Mesothelial cell of epicardium (in vitro differentiated cells): ENCODE measurements at regions not wholly inside any gene's neighbourhood (a gene's known extent, or its start where the extent isn't known, plus 50 kb on each side); places are given as distances from the start of the nearest gene placed in this dataset.
A peak's percentile ranks its signal among the peaks of the same experiment; 100 is the strongest.

Experiments
- DNase-seq, 2 experiments: peaks; one replicate each; pipeline ENCODE4 v3.0.0; 2021; ENCODE audit warnings: low spot score in 2 of 2; ENCODE audit not compliant: unreplicated experiment in 2 of 2
- H3K27ac Mint-ChIP-seq: 2 replicates; pipeline ENCODE4 v1.8.0; 2021; ENCODE audit warnings: mixed read lengths
- H3K27me3 Mint-ChIP-seq: 2 replicates; pipeline ENCODE4 v1.8.0; 2021; ENCODE audit warnings: low read depth, mixed read lengths
- H3K36me3 Mint-ChIP-seq: 2 replicates; pipeline ENCODE4 v1.8.0; 2021; ENCODE audit warnings: mixed read lengths
- H3K4me1 Mint-ChIP-seq: 2 replicates; pipeline ENCODE4 v1.8.0; 2021; ENCODE audit warnings: mixed read lengths
- H3K4me3 Mint-ChIP-seq: 2 replicates; pipeline ENCODE4 v1.8.0; 2021; ENCODE audit warnings: mild to moderate bottlenecking, moderate library complexity, mixed read lengths
- H3K9me3 Mint-ChIP-seq: 2 replicates; pipeline ENCODE4 v1.8.0; 2021; ENCODE audit warnings: mixed read lengths
- CTCF ChIP-seq: fragments of 200-600 bp; sonication (generic); IDR thresholded peaks from one replicate; pipeline ENCODE4 v1.5.0; 2021; ENCODE audit warnings: antibody characterized with exemption; ENCODE audit not compliant: unreplicated experiment

- Mint-ChIP-seq H3K9me3 (no peaks in the 10 kb centered on the region), H3K36me3 (no peaks in the 10 kb centered on the region), H3K4me1 (peaks cover 23% of the 10 kb centered on the region), H3K27ac (peak overlapping the region; percentile 7), H3K27me3 (no peaks in the 10 kb centered on the region), H3K4me3 (no peak overlapping the region)
- no peak for DNase-seq
- no peak for TF ChIP-seq CTCF
These were observed 147.4 kb downstream of the ESM1 start for GRCh38 chr5:54837981-54838380.

GRCh38 chr5:54837093-54837492 is 148.3 kb downstream of the ESM1 start:
- no peaks in the 10 kb centered on the region for H3K36me3 Mint-ChIP-seq
- no peak for TF ChIP-seq CTCF
- no peak overlapping the region for H3K27ac Mint-ChIP-seq
- H3K27me3 Mint-ChIP-seq: no peaks in the 10 kb centered on the region
- no peak for DNase-seq
- H3K4me1 Mint-ChIP-seq: peaks cover 18% of the 10 kb centered on the region
- H3K9me3 Mint-ChIP-seq: no peaks in the 10 kb centered on the region
- H3K4me3 Mint-ChIP-seq: no peak overlapping the region

- no peaks in the 10 kb centered on the region for H3K27me3 Mint-ChIP-seq
- no peaks in the 10 kb centered on the region for H3K9me3 Mint-ChIP-seq
- DNase-seq: no peak
These were observed 149.7 kb downstream of the ESM1 start for GRCh38 chr5:54835647-54836046.

GRCh38 chr5:54834121-54834842 is 151.1 kb downstream of the ESM1 start:
- no peaks in the 10 kb centered on the region for H3K9me3 Mint-ChIP-seq

More at GRCh38 chr5:54835647-54836046, 149.7 kb downstream of the ESM1 start:
- H3K4me1 Mint-ChIP-seq: peaks cover 16% of the 10 kb centered on the region
- no peak overlapping the region for H3K4me3 Mint-ChIP-seq
- no peaks in the 10 kb centered on the region for H3K36me3 Mint-ChIP-seq
- no peak overlapping the region for H3K27ac Mint-ChIP-seq
- TF ChIP-seq CTCF: no peak

GRCh38 chr5:54833590-54833989 is 151.8 kb downstream of the ESM1 start:
- H3K36me3 Mint-ChIP-seq: no peaks in the 10 kb centered on the region
- no peak overlapping the region for H3K27ac Mint-ChIP-seq
- no peak for TF ChIP-seq CTCF

More at GRCh38 chr5:54834121-54834842, 151.1 kb downstream of the ESM1 start:
- no peak overlapping the region for H3K27ac Mint-ChIP-seq
- no peaks in the 10 kb centered on the region for H3K27me3 Mint-ChIP-seq
- no peaks in the 10 kb centered on the region for H3K36me3 Mint-ChIP-seq
- H3K4me3 Mint-ChIP-seq: no peak overlapping the region
- peaks cover 26% of the 10 kb centered on the region for H3K4me1 Mint-ChIP-seq
- TF ChIP-seq CTCF: no peak
- DNase-seq: no peak

More at GRCh38 chr5:54833590-54833989, 151.8 kb downstream of the ESM1 start:
- Mint-ChIP-seq H3K4me3 (no peak overlapping the region), H3K27me3 (no peaks in the 10 kb centered on the region), H3K4me1 (peaks cover 25% of the 10 kb centered on the region), H3K9me3 (no peaks in the 10 kb centered on the region)
- DNase-seq: no peak
